AG04450 (cell line): ENCODE measurements at regions not wholly inside any gene's neighbourhood (a gene's known extent, or its start where the extent isn't known, plus 50 kb on each side); places are given as distances from the start of the nearest gene placed in this dataset.
A peak's percentile ranks its signal among the peaks of the same experiment; 100 is the strongest.

ENCODE experiments used
- CTCF ChIA-PET: fragments of 300-600, 350-600 bp; formaldehyde crosslinking; extraction: SDS; loops from one replicate; lab custom pipeline; 2022; ENCODE audit warnings: antibody characterized with exemption, inconsistent platforms; lab: Charles Lee
- POLR2A ChIA-PET: fragments of 350-600 bp; formaldehyde crosslinking; extraction: SDS; loops from one replicate; lab custom pipeline; 2021; ENCODE audit warnings: antibody characterized with exemption, inconsistent platforms; lab: Yijun Ruan, JAX
- DNase-seq: peaks from one replicate; pipeline ENCODE4 v3.0.0-alpha.2; 2011; ENCODE audit warnings: low read depth, low spot score
- H3K27ac ChIP-seq: one replicate; pipeline ENCODE4 v1.5.1; 2012; ENCODE audit warnings: low read depth, low read length, control low read depth
- H3K27me3 ChIP-seq: one replicate; pipeline ENCODE4 v1.6.0; 2012; ENCODE audit warnings: low read length; ENCODE audit not compliant: control insufficient read depth, insufficient read depth
- H3K4me3 ChIP-seq: 2 replicates; pipeline ENCODE4 v1.5.1; 2011; ENCODE audit warnings: mild to moderate bottlenecking, low read depth, low read length, control low read depth
- H3K9me3 ChIP-seq: 2 replicates; pipeline ENCODE4 v1.5.1; 2012; ENCODE audit warnings: low read length; ENCODE audit not compliant: control insufficient read depth, insufficient read depth
- TF ChIP-seq, protein P1 (sequence below): IDR thresholded peaks from 2 replicates; pipeline ENCODE4 v1.5.1; 2011; ENCODE audit warnings: low read depth, low read length, control low read depth, inconsistent platforms

DNA sequence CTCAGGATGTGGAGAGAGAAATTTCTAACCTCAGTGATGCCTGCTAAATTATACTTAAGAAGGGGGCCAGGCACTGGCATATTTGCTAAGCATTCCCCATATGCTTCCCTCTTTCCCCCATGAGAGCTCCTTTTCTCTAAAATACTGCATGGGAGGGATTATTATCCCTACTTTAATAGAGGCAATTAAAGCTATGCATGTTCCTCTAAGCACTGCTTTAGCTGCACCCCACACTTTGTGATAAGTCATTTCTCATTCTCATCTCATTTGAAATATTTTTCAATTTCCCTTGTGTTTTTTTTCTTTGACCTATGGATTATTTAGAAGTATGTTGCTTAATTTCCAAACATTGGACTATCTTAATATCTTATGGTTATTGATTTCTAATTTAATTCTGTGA, 72.1 kb upstream of the CIBAR2 start:
- no peak for DNase-seq
- peaks cover 29% of the 10 kb centered on the region for H3K9me3 ChIP-seq
- no peaks in the 10 kb centered on the region for H3K27me3 ChIP-seq
- no peak overlapping the region for H3K27ac ChIP-seq
- ChIA-PET POLR2A (interaction anchor here (0.6 kb wide), 1 partner anchor 35 kb away, joined by 3 read pairs; no protein-coding TSS in a partner anchor), CTCF (interaction anchor here (0.6 kb wide), 1 partner anchor 40 kb away, joined by 4 read pairs; no protein-coding TSS in a partner anchor)
- H3K4me3 ChIP-seq = no peak overlapping the region
- TF ChIP-seq, protein P1, sequence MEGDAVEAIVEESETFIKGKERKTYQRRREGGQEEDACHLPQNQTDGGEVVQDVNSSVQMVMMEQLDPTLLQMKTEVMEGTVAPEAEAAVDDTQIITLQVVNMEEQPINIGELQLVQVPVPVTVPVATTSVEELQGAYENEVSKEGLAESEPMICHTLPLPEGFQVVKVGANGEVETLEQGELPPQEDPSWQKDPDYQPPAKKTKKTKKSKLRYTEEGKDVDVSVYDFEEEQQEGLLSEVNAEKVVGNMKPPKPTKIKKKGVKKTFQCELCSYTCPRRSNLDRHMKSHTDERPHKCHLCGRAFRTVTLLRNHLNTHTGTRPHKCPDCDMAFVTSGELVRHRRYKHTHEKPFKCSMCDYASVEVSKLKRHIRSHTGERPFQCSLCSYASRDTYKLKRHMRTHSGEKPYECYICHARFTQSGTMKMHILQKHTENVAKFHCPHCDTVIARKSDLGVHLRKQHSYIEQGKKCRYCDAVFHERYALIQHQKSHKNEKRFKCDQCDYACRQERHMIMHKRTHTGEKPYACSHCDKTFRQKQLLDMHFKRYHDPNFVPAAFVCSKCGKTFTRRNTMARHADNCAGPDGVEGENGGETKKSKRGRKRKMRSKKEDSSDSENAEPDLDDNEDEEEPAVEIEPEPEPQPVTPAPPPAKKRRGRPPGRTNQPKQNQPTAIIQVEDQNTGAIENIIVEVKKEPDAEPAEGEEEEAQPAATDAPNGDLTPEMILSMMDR = no peak

DNA sequence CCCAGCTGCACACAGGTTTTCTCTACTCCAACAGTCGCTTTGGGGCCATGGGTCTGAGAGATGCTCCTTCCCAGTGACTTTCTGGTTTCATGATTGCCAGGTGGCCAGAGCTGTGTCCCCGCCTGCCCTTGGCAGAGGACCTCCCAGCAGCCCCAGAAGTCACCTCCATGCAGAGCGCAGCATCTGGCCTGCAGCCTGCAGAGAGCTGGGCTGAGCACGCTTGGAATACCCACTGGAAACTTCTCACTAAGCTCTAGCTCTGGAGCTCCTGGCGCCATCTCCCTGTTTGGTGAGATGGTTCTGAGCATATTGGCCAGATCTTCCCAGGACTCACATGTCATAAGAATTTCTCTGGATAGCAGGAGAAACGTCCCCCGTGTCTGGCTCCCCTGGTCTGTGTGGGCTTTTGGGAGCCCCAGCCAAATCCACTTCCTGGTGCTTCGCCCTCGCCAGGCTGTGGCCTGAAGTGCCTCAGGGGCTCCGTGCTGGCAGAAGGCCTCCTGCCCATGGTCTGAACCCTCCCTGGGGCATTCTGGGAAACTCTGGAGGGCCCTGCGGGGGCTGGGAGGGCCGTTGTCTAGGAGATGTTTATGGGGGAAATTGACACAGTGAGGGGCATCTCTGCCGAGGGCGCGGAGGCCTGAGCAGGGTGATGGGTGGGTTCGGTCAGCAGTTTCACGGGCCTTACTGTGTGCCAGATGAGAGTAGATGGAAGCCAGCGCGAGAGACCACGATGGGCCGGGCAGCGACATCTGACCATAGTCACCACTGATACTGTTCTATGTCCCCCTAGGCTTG, 73.2 kb upstream of the CIBAR2 start:
- H3K27me3 ChIP-seq = no peaks in the 10 kb centered on the region
- no peak overlapping the region for H3K4me3 ChIP-seq
- TF ChIP-seq, protein P1 = no peak
- no peak for DNase-seq
- ChIA-PET CTCF (interaction anchor here (0.6 kb wide), 1 partner anchor 12 kb away, joined by 4 read pairs; no protein-coding TSS in a partner anchor), POLR2A (interaction anchor here (0.6 to 1.2 kb wide), 2 partner anchors 53 to 126 kb away, joined by 3 read pairs; no protein-coding TSS in a partner anchor)
- peaks cover 30% of the 10 kb centered on the region for H3K9me3 ChIP-seq
- no peak overlapping the region for H3K27ac ChIP-seq

DNA sequence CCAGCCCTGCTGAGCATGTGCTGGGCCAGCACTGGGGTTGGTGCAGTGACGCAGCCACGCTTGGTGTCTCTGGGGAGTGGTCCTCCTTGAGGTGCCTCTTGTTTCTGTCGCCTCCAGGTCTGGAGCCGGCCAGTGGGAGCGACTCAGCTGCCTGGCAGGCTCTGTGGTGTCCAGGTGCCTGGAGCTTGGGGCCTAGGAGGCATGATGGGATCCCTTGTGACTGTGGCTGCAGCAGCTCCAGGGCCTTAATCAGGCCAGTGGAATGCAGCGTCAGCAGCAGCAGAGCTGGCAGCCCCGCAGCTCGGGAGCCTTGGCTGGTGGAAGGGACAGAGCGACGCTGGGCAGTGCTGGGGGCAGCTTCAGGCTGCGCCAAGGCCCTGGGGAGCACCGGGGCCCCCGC, 74.7 kb upstream of the CIBAR2 start:
- H3K4me3 ChIP-seq = no peak overlapping the region
- H3K9me3 ChIP-seq = peaks cover 32% of the 10 kb centered on the region
- H3K27me3 ChIP-seq = no peaks in the 10 kb centered on the region
- ChIA-PET CTCF (interaction anchor here (0.8 kb wide), 1 partner anchor 14 kb away, joined by 3 read pairs; no protein-coding TSS in a partner anchor), POLR2A (interaction anchor here (1.1 to 1.2 kb wide), 2 partner anchors 15 to 52 kb away, joined by 3 to 5 read pairs; no protein-coding TSS in a partner anchor)
- TF ChIP-seq, protein P1 = no peak
- no peak for DNase-seq
- peak overlapping the region; percentile 68 for H3K27ac ChIP-seq

DNA sequence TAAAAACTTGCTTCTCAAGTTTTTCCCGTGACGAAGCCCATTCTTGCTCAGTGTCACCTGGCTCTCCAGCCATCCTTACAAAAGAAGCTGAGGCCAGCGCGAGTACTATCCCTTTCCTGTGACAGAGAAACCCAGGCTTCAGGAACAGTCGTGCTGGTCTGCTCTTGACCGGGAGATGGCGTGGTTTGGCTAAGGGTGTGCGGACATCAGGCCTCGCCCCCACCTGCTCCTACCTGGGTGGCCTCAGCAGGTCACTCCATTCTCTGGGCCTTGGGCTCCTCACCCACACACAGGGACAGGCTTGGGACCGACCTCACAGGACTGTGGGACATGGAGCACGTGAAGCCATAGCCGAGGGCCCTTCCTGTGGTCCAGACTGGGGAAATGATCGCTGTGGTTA, 75.2 kb upstream of the CIBAR2 start:
- Histone ChIP-seq H3K4me3 (no peak overlapping the region), H3K27me3 (no peaks in the 10 kb centered on the region), H3K9me3 (peaks cover 32% of the 10 kb centered on the region), H3K27ac (peak overlapping the region; percentile 68)
- DNase-seq = no peak
- TF ChIP-seq, protein P1 = no peak
- CTCF ChIA-PET = interaction anchor here (0.8 kb wide), 1 partner anchor 15 kb away, joined by 3 read pairs; no protein-coding TSS in a partner anchor
- POLR2A ChIA-PET = interaction anchor here (1.1 kb wide), 1 partner anchor 15 kb away, joined by 5 read pairs; no protein-coding TSS in a partner anchor

DNA sequence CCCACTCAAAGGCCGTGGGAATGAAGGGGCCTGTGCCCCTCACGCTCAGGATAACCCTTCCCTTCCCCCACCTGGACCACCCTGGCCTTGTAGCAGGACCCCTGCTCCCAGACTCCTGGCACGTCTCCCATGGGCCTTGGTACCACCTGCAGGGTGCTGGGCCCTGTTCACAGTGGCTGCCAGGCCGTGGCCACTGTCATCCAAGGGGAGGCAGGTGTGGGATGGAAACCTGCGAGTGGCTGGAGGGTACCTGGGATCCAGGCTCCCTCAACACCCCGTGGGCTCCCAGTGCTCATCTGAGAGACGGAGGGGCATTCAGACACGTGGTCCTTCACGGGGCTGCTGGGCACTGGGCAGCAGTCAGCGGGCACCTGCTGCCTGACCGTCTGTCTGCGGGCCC, 75.6 kb upstream of the CIBAR2 start:
- Histone ChIP-seq H3K27me3 (no peaks in the 10 kb centered on the region), H3K9me3 (peaks cover 29% of the 10 kb centered on the region), H3K4me3 (no peak overlapping the region), H3K27ac (peak overlapping the region; percentile 21)
- CTCF ChIA-PET = interaction anchor here (0.6 to 0.8 kb wide), 2 partner anchors 15 to 116 kb away, joined by 3 to 4 read pairs; no protein-coding TSS in a partner anchor
- POLR2A ChIA-PET = no interaction called here
- TF ChIP-seq, protein P1 = no peak
- no peak for DNase-seq
